Renal cortex interstitium (tissue), 11 donors: ENCODE measurements at regions not wholly inside any gene's neighbourhood (a gene's known extent, or its start where the extent isn't known, plus 50 kb on each side); places are given as distances from the start of the nearest gene placed in this dataset.
"Not testable (repeated sequence)": the region's sequence is repeated elsewhere in the genome, so short reads cannot be mapped to it uniquely, and the experiment has no call there.

Source experiments
- DNase-seq, 11 donors: peaks; one replicate each; pipeline ENCODE4 v3.0.0-alpha.2; 2013; ENCODE audit warnings: low read depth in 9 of 11, low spot score in 4 of 11; ENCODE audit errors: extremely low read depth in 1 of 11

DNA sequence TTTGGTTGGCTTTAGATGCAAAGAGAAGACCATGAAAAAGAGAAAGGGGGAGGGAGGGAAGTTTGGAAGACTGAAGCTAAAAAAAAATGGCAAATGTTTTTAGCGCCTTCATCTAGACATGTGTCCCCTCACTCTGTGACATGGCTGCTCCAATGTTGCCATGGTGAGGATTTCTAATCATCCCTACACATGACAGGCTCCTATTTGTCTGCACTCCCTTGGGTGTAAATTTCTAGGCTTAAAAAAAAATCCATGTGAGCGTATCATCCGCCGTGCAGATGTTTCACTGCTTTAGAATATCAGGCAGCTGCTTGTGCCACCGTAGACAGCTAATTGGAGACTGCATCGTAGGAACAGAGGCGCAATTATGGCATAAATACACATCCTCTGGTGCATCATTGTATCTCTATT, 761.1 kb upstream of the MMS22L start:
- DNase-seq = no peak

DNA sequence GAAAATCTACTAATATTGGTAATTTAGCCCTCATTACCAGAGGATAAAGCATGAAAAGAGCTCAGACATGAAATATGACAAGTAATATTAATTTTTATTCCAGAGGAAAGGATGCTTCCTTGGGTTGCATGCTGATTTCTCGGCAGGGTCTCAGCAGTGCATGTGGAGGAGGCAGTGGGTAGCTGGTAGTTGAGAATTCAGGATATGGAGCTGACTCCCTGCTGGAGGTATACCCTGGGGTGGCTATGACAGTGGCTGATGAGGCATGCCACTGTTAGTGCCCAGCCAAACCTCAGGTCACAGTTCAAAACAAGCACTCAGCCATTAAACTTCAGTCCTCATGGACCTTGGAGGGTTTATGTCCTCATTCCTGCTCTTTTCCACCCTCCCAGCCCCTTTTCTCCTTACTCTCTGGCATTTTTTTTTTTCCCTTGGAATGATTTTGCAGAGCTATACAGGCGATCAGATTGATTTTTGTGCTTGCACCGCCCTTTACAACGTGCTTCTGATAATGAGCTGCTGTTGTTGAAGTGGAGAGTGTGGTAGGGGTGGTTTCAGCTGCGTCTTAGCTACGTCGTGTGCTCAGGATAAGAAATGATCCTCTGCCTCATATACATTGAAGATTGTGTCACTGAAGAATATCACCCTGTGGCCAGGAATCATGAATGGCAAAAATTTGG, 761.9 kb upstream of the MMS22L start:
- DNase-seq = no peak

GRCh38 chr6:98047164-98047563, 764.1 kb upstream of the MMS22L start:
- DNase-seq = no peak

DNA sequence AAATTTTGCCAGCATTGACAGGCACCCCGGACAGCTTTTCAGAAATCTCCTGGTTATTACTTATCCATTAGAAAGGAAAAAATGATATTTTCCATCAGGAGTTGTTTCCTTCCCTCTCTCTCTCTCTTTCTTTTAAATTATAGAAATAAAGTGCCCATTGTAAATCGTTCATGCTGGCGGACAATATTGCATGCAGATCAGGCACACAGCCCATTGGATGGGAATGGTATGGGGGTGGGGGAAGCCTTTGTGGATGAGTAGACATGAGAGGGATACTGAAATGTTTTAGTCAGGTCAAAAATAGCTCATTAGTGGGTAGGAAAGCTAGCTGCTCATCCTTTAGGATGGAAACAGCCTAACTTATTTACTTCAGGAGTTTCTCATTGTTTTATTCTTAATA, 764.9 kb upstream of the MMS22L start:
- DNase-seq = no peak

- DNase-seq = no peak
Measured at GRCh38 chr6:98054453-98054852, 771.4 kb upstream of the MMS22L start.

- DNase-seq = peak in 8 of 11 donors; percentile 3 to 20 (median 15)
Measured at GRCh38 chr6:98056955-98057354, 773.9 kb upstream of the MMS22L start.

GRCh38 chr6:98067375-98067774, 767.0 kb upstream of the POU3F2 start:
- no peak for DNase-seq

GRCh38 chr6:98088537-98088936, 745.8 kb upstream of the POU3F2 start:
- not testable (repeated sequence) for DNase-seq

- DNase-seq = no peak
Measured at GRCh38 chr6:98092331-98092730, 742.0 kb upstream of the POU3F2 start.

GRCh38 chr6:98094696-98095095, 739.7 kb upstream of the POU3F2 start:
- no peak for DNase-seq

DNA sequence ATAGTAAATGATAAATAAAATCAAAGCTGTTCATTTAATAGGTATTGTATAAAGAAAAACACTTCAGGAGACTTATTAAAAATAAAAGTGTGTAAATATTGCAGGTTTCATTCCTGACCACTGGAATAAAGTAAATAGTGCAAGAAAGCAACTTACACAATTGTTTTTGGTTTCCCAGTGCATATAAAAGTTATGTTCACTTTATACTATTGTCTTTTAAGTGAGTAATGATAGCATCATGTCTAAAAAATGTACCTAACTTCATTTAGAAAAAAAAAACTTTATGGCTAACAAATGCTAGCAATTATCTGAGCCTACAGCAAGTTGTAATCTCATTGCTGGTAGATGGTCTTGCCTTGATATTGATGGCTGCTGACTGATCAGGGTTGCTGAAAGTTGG, 726.6 kb upstream of the POU3F2 start:
- no peak for DNase-seq

DNA sequence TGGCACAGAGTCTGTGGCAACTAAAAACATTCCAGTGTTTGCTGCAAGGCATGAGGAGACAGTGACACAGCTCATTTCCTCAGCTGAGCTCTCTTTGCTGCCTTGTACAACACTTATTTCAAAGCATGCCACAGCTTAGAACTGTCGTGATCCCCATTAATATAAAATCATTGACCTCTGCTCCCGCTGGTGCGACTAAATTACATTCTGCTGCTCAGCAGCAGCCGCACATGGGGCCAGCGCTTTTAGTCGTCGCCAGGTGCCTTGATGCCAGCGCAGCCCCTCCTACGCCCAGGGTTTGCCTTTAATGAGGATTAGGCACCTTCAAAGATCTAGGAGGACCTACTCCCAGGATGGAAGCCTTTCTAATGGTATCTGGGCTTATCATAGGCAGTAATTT, 717.9 kb upstream of the POU3F2 start:
- DNase-seq = peak in 1 of 11 donors; percentile 7

DNA sequence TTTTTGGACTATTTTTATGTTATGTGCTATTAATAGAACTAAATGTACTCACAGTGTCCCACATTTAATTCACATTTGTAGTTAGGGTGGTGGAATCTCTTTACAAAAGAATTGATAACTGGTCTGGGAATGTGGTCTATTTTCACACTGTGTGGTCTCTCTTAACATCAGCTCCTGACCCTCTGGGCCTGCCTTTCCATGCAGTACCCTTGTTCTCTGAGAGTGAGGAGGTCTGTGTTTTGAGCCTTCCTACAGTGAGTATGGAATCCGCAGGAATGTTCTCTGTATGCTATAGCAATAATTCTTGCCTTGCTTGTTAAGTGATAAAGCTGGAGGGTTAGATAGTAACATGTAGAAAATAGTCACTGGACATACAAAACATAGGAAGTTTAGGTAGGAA, 717.3 kb upstream of the POU3F2 start:
- no peak for DNase-seq

DNA sequence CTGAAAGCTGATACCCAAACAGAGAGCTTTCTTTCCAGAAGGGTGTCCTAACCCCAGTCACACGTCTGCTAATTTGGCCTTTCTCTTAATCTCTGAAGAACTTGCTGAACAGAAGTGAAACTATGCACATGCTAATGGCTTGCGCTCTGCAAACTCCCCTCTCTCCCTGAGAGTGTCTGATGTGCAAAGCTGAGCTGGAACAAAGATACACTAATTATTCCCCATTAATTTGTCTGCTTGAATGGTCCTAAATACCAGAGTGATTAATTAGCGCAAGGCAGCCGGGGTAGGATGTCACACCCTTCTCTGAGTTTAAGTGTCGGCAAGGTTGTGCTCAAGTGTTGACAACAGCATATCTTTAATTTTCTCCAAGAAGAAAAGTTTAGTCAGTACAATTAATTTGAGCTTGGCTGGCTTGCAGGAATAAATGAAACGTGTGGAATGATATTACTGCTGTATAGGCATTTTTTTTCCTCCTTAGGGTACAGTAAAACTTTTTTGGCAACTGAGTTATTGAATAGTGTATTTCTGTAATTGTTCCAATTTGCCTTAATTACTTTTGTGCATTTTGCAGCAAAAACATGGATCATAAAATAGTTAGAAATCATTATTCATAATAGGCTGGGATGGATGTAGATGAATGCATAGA, 715.9 kb upstream of the POU3F2 start:
- peak in 2 of 11 donors; percentile 7 to 9 for DNase-seq

DNA sequence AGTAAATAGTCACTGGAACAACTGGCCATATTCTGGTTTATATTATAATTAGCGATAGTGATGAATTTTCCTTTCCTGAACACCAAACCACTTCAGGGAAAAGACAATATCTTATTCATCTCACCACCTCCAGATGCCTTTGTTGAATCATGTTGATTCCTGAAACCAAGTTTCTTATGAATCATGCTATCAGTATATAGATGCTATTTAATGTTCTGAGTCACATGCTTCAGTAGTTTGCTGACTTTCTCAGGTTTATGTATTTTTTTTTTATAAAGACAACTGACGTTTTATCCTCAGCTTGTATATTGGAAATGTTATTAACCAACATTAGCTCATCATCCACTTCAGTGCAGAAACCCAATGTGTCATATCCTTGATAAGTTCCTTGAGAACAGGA, 710.2 kb upstream of the POU3F2 start:
- DNase-seq = no peak

DNA sequence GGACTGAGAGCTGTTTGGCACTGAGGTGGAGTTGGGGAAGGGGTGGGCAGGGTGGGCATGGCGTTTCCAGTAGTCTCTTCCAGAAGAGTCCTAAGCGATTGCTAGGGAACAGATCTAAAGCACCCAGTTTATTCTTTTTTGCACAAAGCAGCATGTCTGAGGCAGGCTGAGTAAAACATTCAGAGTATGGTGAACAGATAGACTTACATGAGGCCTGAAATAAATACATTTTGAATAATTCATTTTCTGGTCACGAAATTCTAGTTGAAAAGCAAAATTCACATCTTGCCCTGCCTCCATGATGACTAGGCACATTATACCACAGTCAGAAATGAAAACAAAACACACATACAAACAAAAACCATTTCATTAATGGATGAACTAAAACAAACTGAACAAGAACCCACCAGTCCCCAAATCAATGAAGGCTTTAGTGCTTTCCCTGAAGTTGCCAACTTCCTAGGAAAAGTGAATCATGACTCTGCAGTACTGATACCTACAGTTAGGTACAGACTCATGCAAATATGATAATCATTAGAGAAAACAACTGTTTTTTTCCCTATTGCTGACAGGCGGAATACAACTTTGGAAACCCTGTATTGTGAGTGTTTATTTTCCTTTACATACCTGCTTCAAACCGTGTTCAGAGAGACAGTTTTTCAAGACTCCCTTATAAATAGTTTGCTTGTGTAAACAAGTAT, 702.9 kb upstream of the POU3F2 start:
- no peak for DNase-seq

- no peak for DNase-seq
Measured at GRCh38 chr6:98136333-98136732, 698.0 kb upstream of the POU3F2 start.

DNA sequence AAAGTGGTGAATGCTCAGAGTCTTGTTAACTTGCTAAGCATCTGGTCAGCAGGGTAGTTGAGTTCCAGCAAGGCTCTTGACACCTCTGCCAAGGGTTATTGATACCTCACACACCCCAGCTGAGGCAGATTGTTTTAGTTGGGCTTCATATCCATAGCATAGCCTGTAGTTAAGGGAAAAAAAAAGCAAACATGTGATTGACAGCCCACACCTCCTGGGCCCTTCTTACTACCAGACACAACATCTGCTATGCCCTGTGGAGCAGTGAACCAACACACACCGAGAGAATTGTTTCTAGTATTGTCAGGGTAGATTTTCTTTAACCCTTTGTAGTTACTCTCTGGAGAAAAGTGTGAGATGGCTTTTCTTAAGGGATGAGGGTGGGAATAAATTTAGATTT, 697.0 kb upstream of the POU3F2 start:
- no peak for DNase-seq

- no peak for DNase-seq
Measured at GRCh38 chr6:98142839-98143238, 691.5 kb upstream of the POU3F2 start.

GRCh38 chr6:98146656-98147055, 687.7 kb upstream of the POU3F2 start:
- DNase-seq = no peak
